ENCODE measurements at regions not wholly inside any gene's neighbourhood (a gene's known extent, or its start where the extent isn't known, plus 50 kb on each side); places are given as distances from the start of the nearest gene placed in this dataset.

DNA sequence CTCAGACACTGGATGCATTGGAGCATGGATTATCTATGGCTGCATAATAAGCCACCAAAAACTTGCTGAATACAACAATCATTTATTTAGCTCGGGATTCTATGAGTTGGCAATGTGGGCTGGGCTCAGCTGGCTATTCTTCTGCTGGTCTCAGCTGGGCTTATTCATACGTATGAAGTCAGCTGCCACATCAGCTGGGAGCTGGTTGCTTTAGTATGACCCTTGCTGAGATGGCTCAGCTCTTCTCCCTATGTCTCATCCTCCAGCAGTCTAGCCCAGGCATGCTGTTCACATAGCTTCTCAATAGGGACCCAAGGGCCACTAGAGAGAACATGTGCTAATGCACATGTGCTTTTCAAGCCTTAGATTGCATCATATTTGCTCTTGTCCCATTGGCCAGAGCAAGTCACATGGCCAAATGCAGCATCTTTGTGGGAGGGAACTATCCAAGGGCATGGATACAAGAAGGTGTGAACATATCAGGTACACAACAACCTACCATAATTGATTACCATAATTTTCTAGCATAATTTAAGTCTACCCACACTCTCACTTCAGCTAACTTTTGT lies 444.6 kb downstream of the KIF16B start:
- H3K4me1 ChIP-seq (ENCODE audit: control insufficient read depth, insufficient read depth, low read length), result no peaks in the 10 kb centered on the region
- no peak overlapping the region for H3K14ac ChIP-seq (replicated peaks; ENCODE audit: low read depth, low read length)
- no peaks in the 10 kb centered on the region for H3K27me3 ChIP-seq (ENCODE audit: control insufficient read depth, insufficient read depth, low read length)
- no peaks in the 10 kb centered on the region for H4K20me1 ChIP-seq (ENCODE audit: insufficient read depth, low read length)
- WGBS, 2 experiments (ENCODE audit: extremely low coverage in 2 of 2, insufficient read length in 1 of 2), result no CpG with 5 or more reads among the region's 2 CpGs
- no peak for TF ChIP-seq MAFK (IDR thresholded peaks at IDR 0.05; ENCODE audit: low read depth, low read length)
- TF ChIP-seq CEBPB (IDR thresholded peaks at IDR 0.05; ENCODE audit: low read depth, low read length), result peak; percentile 23; the same call in 1 of the 2 replicates
- no peak overlapping the region for H2BK15ac ChIP-seq (ENCODE audit: low read depth, low read length)
- H3K9me1 ChIP-seq (ENCODE audit: insufficient read depth, low read length), result no peaks in the 10 kb centered on the region
- no peak overlapping the region for H2AFZ ChIP-seq (replicated peaks; ENCODE audit: low read length, poor library complexity)
- dilution Hi-C loops (cut with HindIII; ENCODE audit: low sequenced_read_pairs, unreplicated experiment) (no loop called here), in situ Hi-C loops (cut with MboI; ENCODE audit: low sequenced_read_pairs) (no loop called here), intact Hi-C loops (cut with micrococcal nuclease) (no loop called here)
- no TSS peak for BruUV-seq (replicated peaks)
- no peak overlapping the region for H3K4me3 ChIP-seq (ENCODE audit: insufficient read depth, low read depth, low read length)
- H3K4ac ChIP-seq (ENCODE audit: low read depth, low read length), result no peak overlapping the region
- no peak overlapping the region for H2AK9ac ChIP-seq (replicated peaks; ENCODE audit: low read depth, low read length, poor library complexity)
- no peaks in the 10 kb centered on the region for H3K36me3 ChIP-seq (ENCODE audit: control insufficient read depth, insufficient read depth, low read length)
- H4K5ac ChIP-seq (ENCODE audit: low read depth, low read length), result no peak overlapping the region
- DNase-seq (no peak), ATAC-seq (ENCODE audit: low read depth) (no peak)
- POLR2A ChIA-PET (ENCODE audit: unreplicated experiment), result no interaction called here
- no peak overlapping the region for H3K23ac ChIP-seq (ENCODE audit: low read depth, low read length)
- CTCF ChIA-PET, result interaction anchor here (0.7 kb wide), 1 partner anchor 1123 kb away, joined by 9 read pairs; no protein-coding TSS in a partner anchor
- no peak overlapping the region for H2BK5ac ChIP-seq (ENCODE audit: low read depth, low read length, poor library complexity, severe bottlenecking)
- H4K8ac ChIP-seq (ENCODE audit: low read depth in 2 of 2, low read length in 2 of 2), result no peak overlapping the region
- peaks cover 17% of the 10 kb centered on the region for H3K9me3 ChIP-seq (ENCODE audit: control insufficient read depth, insufficient read depth, low read length)
- no peak overlapping the region for H3K56ac ChIP-seq (ENCODE audit: extremely low read depth, insufficient read depth, low read length)
- no peak overlapping the region for H3K4me2 ChIP-seq (ENCODE audit: low read depth, low read length)
- no peak overlapping the region for H3K27ac ChIP-seq (ENCODE audit: insufficient read depth, low read length)
- no peak overlapping the region for H3K9ac ChIP-seq (ENCODE audit: low read depth, low read length)
- H2BK20ac ChIP-seq (ENCODE audit: low read depth, low read length), result no peak overlapping the region
- no peaks in the 10 kb centered on the region for H3K79me1 ChIP-seq (ENCODE audit: low read depth in 1 of 2, low read length in 2 of 2)
- H2BK120ac ChIP-seq (ENCODE audit: low read depth, low read length), result no peak overlapping the region
- no peak overlapping the region for H2AK5ac ChIP-seq (ENCODE audit: low read depth, low read length)
- no peak overlapping the region for H4K91ac ChIP-seq (ENCODE audit: insufficient read depth, low read depth, low read length)
- H3K18ac ChIP-seq (ENCODE audit: low read depth, low read length), result no peak overlapping the region
